GM23338 (cell line): ENCODE measurements at regions not wholly inside any gene's neighbourhood (a gene's known extent, or its start where the extent isn't known, plus 50 kb on each side); places are given as distances from the start of the nearest gene placed in this dataset.

Experiments used
- EZH2 ChIP-seq: fragments of 200-600 bp; sonication (generic); IDR thresholded peaks from one replicate; pipeline ENCODE4 v1.8.0; 2017; ENCODE audit warnings: antibody characterized with exemption, mild to moderate bottlenecking, low read depth; ENCODE audit not compliant: unreplicated experiment
- REST ChIP-seq: IDR thresholded peaks from one replicate; pipeline ENCODE4 v1.6.1; 2018; ENCODE audit warnings: antibody characterized with exemption; ENCODE audit not compliant: unreplicated experiment
- TF ChIP-seq, protein P1 (sequence below), 2 experiments: fragments of 200-600 bp in 1 of 2; sonication (generic) in 1 of 2; conservative IDR thresholded peaks; 2 replicates each; pipeline versions ENCODE4 v1.5.1 to v1.6.1; 2016 to 2017; ENCODE audit warnings: antibody characterized with exemption in 2 of 2, low read depth in 2 of 2, mild to moderate bottlenecking in 2 of 2, moderate library complexity in 1 of 2

DNA sequence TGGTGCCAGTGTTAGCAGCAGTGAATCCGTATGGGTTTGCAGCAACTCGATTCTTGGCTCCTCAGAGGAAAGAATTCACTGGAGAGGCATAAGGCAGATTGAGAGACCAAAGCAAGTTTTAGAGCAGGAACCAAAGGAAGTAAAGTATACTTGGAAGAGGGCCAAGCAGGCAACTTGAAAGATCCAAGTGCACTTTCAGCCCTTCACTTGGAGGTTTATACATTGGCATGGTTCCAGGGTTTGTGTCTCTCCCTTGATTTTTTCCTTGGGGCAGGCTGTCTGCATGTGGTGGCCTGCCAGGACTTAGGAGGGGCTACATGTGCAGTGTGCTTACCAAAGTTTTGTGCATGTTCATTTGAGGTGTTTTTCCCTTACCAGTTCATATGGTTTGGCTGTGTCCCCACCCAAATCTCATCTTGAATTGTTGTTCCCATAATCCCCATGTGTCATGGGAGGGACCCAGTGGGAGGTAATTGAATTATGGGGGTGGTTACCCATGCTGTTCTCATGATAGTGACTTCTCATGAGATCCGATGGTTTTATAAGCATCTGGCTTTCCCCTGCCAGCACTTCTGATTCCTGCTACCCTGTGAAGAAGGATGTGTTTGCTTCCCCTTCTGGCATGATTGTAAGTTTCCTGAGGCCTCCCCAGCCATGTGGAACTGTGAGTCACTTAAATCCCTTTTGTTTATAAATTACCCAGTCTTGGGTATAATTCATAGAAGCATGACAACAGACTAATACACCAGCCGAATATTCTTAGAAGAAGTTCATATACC is 86.2 kb upstream of the TSPAN5 start:
- TF ChIP-seq REST (no peak), EZH2 (no peak)
- TF ChIP-seq, protein P1, sequence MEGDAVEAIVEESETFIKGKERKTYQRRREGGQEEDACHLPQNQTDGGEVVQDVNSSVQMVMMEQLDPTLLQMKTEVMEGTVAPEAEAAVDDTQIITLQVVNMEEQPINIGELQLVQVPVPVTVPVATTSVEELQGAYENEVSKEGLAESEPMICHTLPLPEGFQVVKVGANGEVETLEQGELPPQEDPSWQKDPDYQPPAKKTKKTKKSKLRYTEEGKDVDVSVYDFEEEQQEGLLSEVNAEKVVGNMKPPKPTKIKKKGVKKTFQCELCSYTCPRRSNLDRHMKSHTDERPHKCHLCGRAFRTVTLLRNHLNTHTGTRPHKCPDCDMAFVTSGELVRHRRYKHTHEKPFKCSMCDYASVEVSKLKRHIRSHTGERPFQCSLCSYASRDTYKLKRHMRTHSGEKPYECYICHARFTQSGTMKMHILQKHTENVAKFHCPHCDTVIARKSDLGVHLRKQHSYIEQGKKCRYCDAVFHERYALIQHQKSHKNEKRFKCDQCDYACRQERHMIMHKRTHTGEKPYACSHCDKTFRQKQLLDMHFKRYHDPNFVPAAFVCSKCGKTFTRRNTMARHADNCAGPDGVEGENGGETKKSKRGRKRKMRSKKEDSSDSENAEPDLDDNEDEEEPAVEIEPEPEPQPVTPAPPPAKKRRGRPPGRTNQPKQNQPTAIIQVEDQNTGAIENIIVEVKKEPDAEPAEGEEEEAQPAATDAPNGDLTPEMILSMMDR (conservative IDR thresholded peaks at IDR 0.05; ENCODE audit: low read depth in 2 of 2): no peak
